IPS-20b (cell line): ENCODE measurements at regions not wholly inside any gene's neighbourhood (a gene's known extent, or its start where the extent isn't known, plus 50 kb on each side); places are given as distances from the start of the nearest gene placed in this dataset.

Source experiments
- H3K27ac ChIP-seq: one replicate; pipeline ENCODE4 v1.5.1; 2013; ENCODE audit warnings: low read length
- H3K27me3 ChIP-seq: 2 replicates; pipeline ENCODE4 v1.6.1; 2013; ENCODE audit warnings: mild to moderate bottlenecking, low read length, inconsistent platforms; ENCODE audit not compliant: insufficient read depth
- H3K36me3 ChIP-seq: 2 replicates; pipeline ENCODE4 v1.6.1; 2013; ENCODE audit warnings: low read depth, mild to moderate bottlenecking, inconsistent platforms, low read length, moderate library complexity; ENCODE audit not compliant: insufficient read depth
- H3K4me1 ChIP-seq: 2 replicates; pipeline ENCODE4 v1.6.1; 2013; ENCODE audit warnings: mild to moderate bottlenecking, control low read depth, inconsistent platforms, low read length, moderate library complexity; ENCODE audit not compliant: insufficient read depth
- H3K4me3 ChIP-seq: 2 replicates; pipeline ENCODE4 v1.5.1; 2013; ENCODE audit warnings: mild to moderate bottlenecking, low read length, inconsistent platforms
- H3K9ac ChIP-seq: 2 replicates; pipeline ENCODE4 v1.6.1; 2013; ENCODE audit warnings: low read depth, mild to moderate bottlenecking, inconsistent platforms, low read length, moderate library complexity
- H3K9me3 ChIP-seq: 2 replicates; pipeline ENCODE4 v1.6.1; 2013; ENCODE audit warnings: mild to moderate bottlenecking, low read depth, low read length, inconsistent platforms; ENCODE audit not compliant: insufficient read depth

DNA sequence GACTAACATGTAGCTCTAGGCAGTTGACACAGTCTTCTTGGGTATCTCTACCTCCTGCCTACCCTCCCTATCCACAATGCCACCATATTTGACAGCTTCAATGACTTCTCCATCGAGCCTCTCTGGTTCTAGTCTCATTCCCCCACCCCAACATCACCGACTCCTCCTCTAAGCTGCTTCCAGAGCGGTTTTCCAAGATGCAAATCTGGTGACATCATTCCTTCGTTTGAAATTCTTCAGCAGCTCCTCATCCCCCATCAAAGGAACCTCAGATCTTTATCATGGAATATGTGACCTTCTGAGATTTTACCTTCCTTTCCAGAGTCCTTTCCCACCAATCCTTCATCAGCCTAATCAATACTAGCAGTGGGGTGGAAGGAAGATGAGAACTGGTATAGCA, 352.4 kb upstream of the RUNX1 start:
- no peaks in the 10 kb centered on the region for H3K36me3 ChIP-seq
- H3K27ac ChIP-seq: no peak overlapping the region
- H3K9me3 ChIP-seq: no peaks in the 10 kb centered on the region
- H3K27me3 ChIP-seq: no peaks in the 10 kb centered on the region
- peaks cover 19% of the 10 kb centered on the region; the same call in 1 of the 2 replicates for H3K4me1 ChIP-seq
- no peak overlapping the region for H3K9ac ChIP-seq
- H3K4me3 ChIP-seq: no peak overlapping the region

DNA sequence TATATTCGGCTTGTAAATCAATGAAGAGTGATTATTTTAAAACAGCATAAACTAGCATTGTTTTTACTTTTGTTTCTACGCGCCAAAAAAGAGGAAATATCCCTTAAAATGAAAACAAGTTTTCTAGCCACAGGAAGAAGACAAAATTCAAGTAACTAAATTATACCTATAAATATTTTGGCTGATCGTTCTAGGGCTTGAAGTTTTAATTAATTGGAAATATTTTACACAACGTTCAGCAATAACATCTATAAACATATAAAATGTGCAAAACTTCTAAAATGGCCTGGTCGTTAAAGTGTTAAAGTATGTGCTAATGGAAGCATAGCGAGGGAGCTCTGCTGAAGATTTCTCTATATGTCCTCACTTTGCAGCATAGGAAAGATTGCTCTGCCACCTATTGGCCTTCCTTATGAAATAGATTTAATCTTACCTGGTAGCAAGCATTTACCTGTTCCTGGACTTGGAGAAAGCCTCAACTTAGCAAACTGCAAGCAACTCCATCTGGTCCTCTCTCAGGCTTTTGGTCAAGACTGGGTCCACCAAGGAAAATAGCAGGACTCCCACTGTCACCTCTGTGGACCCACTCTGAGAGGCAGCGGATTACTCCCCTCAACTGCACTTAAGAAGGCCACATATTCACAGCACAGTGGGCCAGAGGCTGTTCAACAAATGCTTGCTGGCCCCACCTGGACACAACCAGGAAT, 351.3 kb upstream of the RUNX1 start:
- no peak overlapping the region for H3K4me3 ChIP-seq
- H3K9me3 ChIP-seq: no peaks in the 10 kb centered on the region
- no peak overlapping the region for H3K9ac ChIP-seq
- no peak overlapping the region for H3K27ac ChIP-seq
- H3K36me3 ChIP-seq: no peaks in the 10 kb centered on the region
- peaks cover 15% of the 10 kb centered on the region; the same call in 1 of the 2 replicates for H3K4me1 ChIP-seq
- no peaks in the 10 kb centered on the region for H3K27me3 ChIP-seq

DNA sequence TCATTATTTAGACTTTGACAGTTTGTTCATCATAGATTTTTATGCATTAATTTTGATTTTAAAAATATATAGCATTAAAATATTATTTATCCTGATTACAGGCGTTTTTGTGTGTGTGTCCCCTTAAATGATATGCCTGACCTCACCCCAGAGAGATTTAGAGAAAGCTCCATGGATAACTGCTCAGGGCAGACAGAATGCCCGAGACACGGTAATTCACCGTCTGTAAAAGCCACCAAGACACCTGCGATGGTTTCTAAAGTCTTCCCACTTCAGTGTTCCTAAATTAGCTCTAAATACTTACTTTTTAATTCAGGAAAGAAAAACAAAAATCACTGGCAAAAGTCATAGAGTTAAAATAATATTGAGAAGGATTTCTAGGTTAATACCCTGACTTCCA, 350.6 kb upstream of the RUNX1 start:
- no peak overlapping the region for H3K4me3 ChIP-seq
- peaks cover 12% of the 10 kb centered on the region; the same call in 1 of the 2 replicates for H3K4me1 ChIP-seq
- H3K27me3 ChIP-seq: no peaks in the 10 kb centered on the region
- H3K36me3 ChIP-seq: no peaks in the 10 kb centered on the region
- no peak overlapping the region for H3K27ac ChIP-seq
- H3K9me3 ChIP-seq: no peaks in the 10 kb centered on the region
- no peak overlapping the region for H3K9ac ChIP-seq

DNA sequence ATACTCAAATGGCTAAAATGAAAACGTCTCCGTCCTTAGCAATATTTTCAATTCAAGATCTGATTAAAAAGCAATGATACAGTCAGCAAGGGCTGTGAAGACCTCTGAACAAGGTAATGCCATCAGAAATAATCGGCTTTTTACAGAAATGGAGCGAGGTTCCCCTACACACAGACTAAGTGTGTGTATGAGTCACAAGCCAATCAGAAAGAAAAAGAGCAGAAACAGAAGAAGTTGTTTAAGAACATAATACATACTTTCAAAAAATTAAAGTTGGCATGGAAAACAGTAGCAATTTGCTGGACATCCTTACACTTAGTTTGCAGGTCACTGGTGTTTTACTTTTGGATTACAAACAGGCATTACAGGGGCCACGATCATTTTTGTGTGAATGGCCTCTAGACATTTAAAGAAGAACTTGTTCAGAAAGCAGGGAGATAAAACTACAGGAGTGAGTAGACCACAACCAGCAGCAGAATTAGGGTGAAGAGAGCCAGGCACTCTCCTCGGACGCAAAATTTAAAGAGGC, 350.0 kb upstream of the RUNX1 start:
- H3K4me3 ChIP-seq: no peak overlapping the region
- H3K4me1 ChIP-seq: peaks cover 9% of the 10 kb centered on the region; the same call in 1 of the 2 replicates
- H3K27ac ChIP-seq: no peak overlapping the region

DNA sequence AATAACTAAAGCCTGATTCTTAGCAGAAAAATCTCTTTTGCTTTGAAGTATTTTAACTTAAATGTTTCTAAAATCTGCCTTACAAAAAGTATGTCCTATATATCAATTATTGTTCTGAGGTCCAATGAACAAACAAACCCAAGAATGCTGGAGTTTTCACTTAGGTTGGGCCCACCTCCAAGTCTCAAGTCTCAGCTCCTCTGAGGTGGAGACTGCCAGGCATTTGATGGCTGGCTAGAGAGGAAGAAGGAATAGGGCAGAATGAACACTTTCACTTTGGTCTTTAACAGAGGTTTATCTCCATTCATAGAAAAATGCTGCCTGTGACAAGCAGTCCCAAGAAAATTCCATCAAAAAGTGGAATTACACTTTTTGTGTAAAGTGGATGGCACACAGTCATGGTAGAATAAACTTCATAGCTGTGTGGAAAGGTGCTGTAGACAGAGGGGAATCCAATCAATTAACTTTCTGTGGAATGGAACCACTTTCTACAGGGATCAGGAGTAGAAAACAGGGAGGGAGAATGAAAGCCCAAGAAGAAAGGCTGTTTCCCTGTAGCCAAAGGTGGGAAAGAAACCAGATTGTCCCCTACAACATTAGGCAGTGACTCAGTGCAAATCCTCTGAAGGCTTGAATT, 349.4 kb upstream of the RUNX1 start:
- Histone ChIP-seq H3K27me3 (no peaks in the 10 kb centered on the region), H3K9me3 (no peaks in the 10 kb centered on the region), H3K27ac (no peak overlapping the region), H3K9ac (no peak overlapping the region), H3K4me1 (peaks cover 4% of the 10 kb centered on the region; the same call in 1 of the 2 replicates), H3K36me3 (no peaks in the 10 kb centered on the region), H3K4me3 (no peak overlapping the region)

More for the DNA sequence above, 350.0 kb upstream of the RUNX1 start:
- Histone ChIP-seq H3K9ac (no peak overlapping the region), H3K9me3 (no peaks in the 10 kb centered on the region), H3K36me3 (no peaks in the 10 kb centered on the region), H3K27me3 (no peaks in the 10 kb centered on the region)

DNA sequence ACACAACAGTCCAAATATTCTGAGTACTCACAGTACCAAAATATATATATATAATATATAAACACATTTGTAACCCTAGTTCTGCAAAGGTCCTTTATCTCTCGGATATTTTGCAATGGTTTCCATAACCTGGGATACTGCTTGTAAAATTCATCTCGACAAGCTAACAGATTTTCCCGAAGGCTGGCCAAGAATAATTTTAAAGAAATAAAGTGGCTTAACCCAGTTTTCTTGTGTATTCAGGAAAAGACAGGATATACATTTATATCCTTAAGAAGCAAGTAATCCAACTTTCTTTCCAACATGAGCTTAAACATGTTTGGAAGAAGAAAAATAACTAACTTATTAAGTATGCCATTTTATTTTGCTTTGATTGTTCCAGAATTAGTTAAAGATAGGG, 348.7 kb upstream of the RUNX1 start:
- H3K27me3 ChIP-seq: no peaks in the 10 kb centered on the region

DNA sequence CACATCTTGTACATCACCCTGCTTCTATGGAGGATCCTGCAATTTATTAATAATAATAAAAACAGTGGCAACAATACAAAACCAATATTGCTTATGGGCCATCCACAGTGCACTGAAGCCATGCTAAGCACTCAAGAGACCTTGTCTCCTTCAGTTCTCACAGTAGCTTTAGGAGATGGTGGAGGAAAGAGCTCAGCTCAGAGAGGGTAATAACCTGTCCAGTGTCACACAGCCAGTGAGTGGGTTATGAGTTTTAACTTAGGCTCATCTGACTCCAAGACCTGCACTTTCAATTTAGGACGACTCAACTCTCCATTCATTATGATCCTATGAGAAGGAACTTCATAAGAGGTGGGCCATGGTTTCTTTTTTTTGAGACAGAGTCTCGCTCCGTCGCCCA, 347.6 kb upstream of the RUNX1 start:
- Histone ChIP-seq H3K9ac (no peak overlapping the region), H3K36me3 (no peaks in the 10 kb centered on the region), H3K9me3 (no peaks in the 10 kb centered on the region), H3K4me3 (no peak overlapping the region), H3K27me3 (no peaks in the 10 kb centered on the region), H3K27ac (no peak overlapping the region), H3K4me1 (peaks cover 4% of the 10 kb centered on the region; the same call in 1 of the 2 replicates)

More for the DNA sequence above, 348.7 kb upstream of the RUNX1 start:
- no peaks in the 10 kb centered on the region for H3K9me3 ChIP-seq
- H3K27ac ChIP-seq: no peak overlapping the region
- peaks cover 4% of the 10 kb centered on the region; the same call in 1 of the 2 replicates for H3K4me1 ChIP-seq
- H3K9ac ChIP-seq: no peak overlapping the region
- H3K36me3 ChIP-seq: no peaks in the 10 kb centered on the region
- H3K4me3 ChIP-seq: no peak overlapping the region

DNA sequence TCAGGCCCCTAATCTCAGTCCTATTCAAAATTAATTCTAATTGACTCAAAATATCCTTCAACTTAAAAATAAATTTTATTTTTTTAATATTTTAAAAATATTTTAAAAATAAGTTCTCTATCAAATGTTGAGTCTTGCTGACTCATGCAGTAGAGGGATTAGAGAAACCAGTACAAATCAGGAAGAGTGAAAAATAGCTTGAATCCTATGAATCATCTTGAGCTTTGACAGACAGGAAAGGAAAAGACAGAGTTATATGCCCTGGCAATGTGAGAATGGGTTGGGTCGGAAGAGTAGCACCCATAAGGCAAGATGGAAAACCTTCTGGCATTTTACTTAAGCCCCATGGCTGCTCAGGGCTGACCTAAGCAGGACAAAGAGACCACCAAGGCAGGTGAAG, 346.6 kb upstream of the RUNX1 start:
- H3K9me3 ChIP-seq: no peaks in the 10 kb centered on the region
- no peak overlapping the region for H3K27ac ChIP-seq
- H3K27me3 ChIP-seq: no peaks in the 10 kb centered on the region
- H3K4me1 ChIP-seq: peaks cover 2% of the 10 kb centered on the region; the same call in 1 of the 2 replicates
- no peak overlapping the region for H3K9ac ChIP-seq
- no peak overlapping the region for H3K4me3 ChIP-seq
- H3K36me3 ChIP-seq: no peaks in the 10 kb centered on the region

DNA sequence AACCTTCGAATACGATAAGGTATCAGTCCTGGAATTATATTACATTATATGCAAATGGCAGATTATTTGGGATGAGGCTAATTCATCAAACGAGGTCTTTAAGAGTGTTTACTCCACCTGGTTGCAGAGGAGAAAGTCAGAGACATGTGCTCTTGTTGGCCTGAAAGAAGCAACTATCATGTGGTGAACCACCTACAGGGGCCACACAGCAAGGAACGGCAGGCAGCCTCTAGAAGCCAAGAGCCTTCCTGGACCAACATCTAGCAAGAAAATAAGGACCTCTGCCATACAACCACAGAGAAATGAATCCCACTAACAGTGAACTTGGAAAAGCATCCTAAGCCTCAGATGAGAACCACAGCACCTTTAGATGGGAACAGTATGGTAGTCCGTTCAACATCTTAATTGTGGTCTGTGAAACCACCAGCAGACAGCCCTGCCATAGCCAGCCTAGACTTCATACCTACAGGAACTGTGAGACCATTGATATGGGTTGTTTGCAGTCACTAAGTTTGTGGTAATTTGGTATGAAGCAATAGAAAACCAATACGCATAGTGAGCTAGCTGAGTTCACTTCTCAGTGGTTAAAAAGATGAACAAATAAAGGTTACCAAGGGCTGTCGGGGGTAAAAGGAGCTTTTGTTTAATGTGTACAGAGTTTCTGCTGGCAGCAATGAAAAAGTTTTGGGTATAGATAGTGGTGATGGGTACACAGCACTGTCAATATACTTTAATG, 345.7 kb upstream of the RUNX1 start:
- Histone ChIP-seq H3K9ac (no peak overlapping the region), H3K36me3 (no peaks in the 10 kb centered on the region), H3K27me3 (no peaks in the 10 kb centered on the region), H3K4me1 (no peaks in the 10 kb centered on the region; the same call in 1 of the 2 replicates), H3K4me3 (no peak overlapping the region), H3K27ac (no peak overlapping the region), H3K9me3 (no peaks in the 10 kb centered on the region)

DNA sequence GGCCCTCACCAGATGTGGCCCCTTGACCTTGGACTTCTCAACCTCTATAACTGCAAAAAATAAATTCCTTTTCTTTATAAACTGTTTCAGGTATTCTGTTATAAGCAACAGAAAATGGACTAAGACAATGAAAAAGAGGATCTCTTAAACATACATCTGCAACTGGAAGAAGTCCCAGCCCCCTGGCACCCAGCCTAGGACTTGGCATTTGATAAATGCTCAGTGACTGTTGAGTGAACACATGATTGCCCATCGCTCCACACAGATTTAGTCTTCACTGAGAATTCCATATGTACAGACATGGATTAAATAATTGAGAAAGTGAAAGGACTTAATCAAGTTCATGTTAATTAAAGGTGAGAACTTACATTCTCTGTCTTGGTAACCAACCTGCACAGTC, 344.9 kb upstream of the RUNX1 start:
- H3K27me3 ChIP-seq: no peaks in the 10 kb centered on the region
- no peaks in the 10 kb centered on the region for H3K4me1 ChIP-seq
- no peak overlapping the region for H3K4me3 ChIP-seq
- no peaks in the 10 kb centered on the region for H3K36me3 ChIP-seq
- H3K27ac ChIP-seq: no peak overlapping the region
- no peak overlapping the region for H3K9ac ChIP-seq
- H3K9me3 ChIP-seq: no peaks in the 10 kb centered on the region

DNA sequence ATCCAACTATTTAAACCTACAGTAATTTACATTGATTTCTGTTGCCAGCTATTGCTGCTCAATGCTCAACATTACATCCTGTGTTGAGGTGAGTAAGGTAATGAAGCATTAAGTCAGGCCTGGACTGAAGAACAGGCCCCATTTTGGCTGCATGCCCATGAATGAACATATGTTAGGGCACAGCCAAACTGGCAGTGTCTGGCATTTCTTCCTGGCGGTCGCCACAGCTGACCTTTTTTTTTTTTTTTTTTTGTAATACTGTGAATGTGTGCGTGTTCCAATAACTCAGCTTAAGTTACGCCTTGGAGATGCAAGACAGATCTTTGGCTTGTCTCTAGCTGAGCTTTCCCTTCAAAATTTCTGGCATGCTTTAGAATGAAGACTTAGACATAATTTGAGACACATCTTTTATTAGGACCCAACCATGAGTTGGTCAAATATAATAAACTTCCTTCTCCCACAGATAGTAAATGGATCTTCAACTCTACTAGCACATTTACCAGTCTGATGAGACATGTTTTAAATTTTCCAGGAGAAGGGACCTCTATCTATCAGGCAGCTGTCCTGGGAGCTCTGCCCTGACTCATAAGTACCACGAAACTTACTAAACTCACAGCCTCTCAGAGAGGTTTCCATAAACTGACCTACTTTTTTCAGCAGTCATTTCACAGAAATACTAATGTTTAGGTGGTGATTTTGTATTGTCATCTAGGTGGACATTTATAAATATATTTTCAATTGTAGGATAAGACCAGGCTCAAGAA, 341.1 kb upstream of the RUNX1 start:
- no peak overlapping the region for H3K9ac ChIP-seq
- H3K9me3 ChIP-seq: no peaks in the 10 kb centered on the region; the same call in 1 of the 2 replicates
- H3K36me3 ChIP-seq: no peaks in the 10 kb centered on the region
- H3K27ac ChIP-seq: no peak overlapping the region
- H3K4me1 ChIP-seq: no peaks in the 10 kb centered on the region
- H3K27me3 ChIP-seq: no peaks in the 10 kb centered on the region
- H3K4me3 ChIP-seq: no peak overlapping the region
